ENCODE measurements at regions not wholly inside any gene's neighbourhood (a gene's known extent, or its start where the extent isn't known, plus 50 kb on each side); places are given as distances from the start of the nearest gene placed in this dataset.
"Not testable (repeated sequence)": the region's sequence is repeated elsewhere in the genome, so short reads cannot be mapped to it uniquely, and the experiment has no call there.

DNA sequence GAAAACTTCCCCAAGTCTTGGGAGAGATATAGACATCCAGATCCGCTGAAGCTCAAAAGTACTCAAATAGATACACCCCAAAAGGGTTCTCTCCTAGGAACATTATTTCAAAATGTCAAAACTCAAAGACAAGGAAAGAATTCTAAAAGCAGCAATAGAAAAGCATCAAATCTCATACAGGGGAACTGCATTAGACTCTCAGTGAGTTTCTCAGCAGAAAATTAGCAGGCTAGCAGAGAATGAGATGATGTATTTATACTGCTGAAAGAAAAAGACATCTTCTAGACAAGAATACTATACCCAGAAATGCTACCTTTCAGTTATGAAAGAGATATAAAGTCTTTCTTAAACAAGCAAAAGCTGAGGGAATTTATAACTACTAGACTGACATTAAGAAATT is 75.5 kb upstream of the RIMS1 start:
- Mint-ChIP-seq H3K36me3 (no peaks in the 10 kb centered on the region), H3K4me3 (no peak overlapping the region), H3K9me3 (peaks cover 5 to 15% (median 10%) of the 10 kb centered on the region in 7 donors), H3K27me3 (ENCODE audit: low read depth in 3 of 3) (no peaks in the 10 kb centered on the region), H3K4me1 (no peaks in the 10 kb centered on the region), H3K27ac (no peak overlapping the region)
- TF ChIP-seq, protein P1, sequence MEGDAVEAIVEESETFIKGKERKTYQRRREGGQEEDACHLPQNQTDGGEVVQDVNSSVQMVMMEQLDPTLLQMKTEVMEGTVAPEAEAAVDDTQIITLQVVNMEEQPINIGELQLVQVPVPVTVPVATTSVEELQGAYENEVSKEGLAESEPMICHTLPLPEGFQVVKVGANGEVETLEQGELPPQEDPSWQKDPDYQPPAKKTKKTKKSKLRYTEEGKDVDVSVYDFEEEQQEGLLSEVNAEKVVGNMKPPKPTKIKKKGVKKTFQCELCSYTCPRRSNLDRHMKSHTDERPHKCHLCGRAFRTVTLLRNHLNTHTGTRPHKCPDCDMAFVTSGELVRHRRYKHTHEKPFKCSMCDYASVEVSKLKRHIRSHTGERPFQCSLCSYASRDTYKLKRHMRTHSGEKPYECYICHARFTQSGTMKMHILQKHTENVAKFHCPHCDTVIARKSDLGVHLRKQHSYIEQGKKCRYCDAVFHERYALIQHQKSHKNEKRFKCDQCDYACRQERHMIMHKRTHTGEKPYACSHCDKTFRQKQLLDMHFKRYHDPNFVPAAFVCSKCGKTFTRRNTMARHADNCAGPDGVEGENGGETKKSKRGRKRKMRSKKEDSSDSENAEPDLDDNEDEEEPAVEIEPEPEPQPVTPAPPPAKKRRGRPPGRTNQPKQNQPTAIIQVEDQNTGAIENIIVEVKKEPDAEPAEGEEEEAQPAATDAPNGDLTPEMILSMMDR (IDR thresholded peaks at IDR 0.05) = no peak
- Histone ChIP-seq H3K4me3 (replicated peaks in 1 of 3; ENCODE audit: low read depth in 2 of 3, low read length in 3 of 3) (no peak overlapping the region), H3K36me3 (replicated peaks in 1 of 2; ENCODE audit: control insufficient read depth in 1 of 2, insufficient read depth in 2 of 2, low read length in 2 of 2) (no peaks in the 10 kb centered on the region), H3K27me3 (ENCODE audit: control insufficient read depth in 2 of 2, insufficient read depth in 2 of 2, low read length in 2 of 2) (no peaks in the 10 kb centered on the region), H3K27ac (ENCODE audit: low read depth in 1 of 2, low read length in 2 of 2) (no peak overlapping the region), H3K4me2 (replicated peaks; ENCODE audit: extremely low read depth, low read length, poor library complexity, severe bottlenecking) (no peak overlapping the region), H3K4me1 (ENCODE audit: control insufficient read depth in 1 of 2, insufficient read depth in 2 of 2, low read length in 2 of 2) (no peaks in the 10 kb centered on the region), H4K20me1 (ENCODE audit: insufficient read depth, low read length) (no peaks in the 10 kb centered on the region), H3K9me3 (replicated peaks in 1 of 2; ENCODE audit: control insufficient read depth in 1 of 2, insufficient read depth in 1 of 2, low read length in 2 of 2) (peaks cover 8% of the 10 kb centered on the region in 2 donors), H3K9ac (ENCODE audit: insufficient read depth, low read length, poor library complexity, severe bottlenecking) (no peak overlapping the region), H2AFZ (ENCODE audit: insufficient read depth, low read depth, low read length, poor library complexity, severe bottlenecking) (no peak overlapping the region), H3K79me2 (ENCODE audit: insufficient read depth, low read length) (no peaks in the 10 kb centered on the region)
- no peak for DNase-seq
- no CpG with 5 or more reads among the region's 1 CpG for WGBS (ENCODE audit: insufficient coverage)
- intact Hi-C loops (cut with micrococcal nuclease) = no loop called here

DNA sequence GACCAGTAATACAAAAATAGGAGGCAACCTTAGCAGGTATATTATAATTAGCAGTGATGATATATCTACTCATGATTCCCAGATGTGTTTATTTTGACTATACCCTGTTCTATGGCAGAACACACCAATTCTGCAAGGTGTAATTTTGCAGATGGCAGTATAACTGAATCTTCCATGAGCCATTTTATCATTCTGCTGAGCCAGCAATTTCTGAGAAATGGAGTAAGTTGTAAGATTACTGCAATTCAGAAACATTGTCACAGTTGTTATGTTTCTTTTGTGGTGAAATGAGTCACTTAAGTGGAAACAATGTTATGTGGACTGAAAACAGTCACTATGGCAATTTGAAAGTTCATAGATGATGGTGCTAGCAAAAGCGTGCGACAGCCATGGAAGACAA is 63.7 kb upstream of the RIMS1 start:
- Histone ChIP-seq H3K4me1 (ENCODE audit: control insufficient read depth in 1 of 2, insufficient read depth in 2 of 2, low read length in 2 of 2) (no peaks in the 10 kb centered on the region), H3K79me2 (ENCODE audit: insufficient read depth, low read length) (no peaks in the 10 kb centered on the region), H3K4me2 (replicated peaks; ENCODE audit: extremely low read depth, low read length, poor library complexity, severe bottlenecking) (no peak overlapping the region), H4K20me1 (ENCODE audit: insufficient read depth, low read length) (no peaks in the 10 kb centered on the region), H3K9me3 (replicated peaks in 1 of 2; ENCODE audit: control insufficient read depth in 1 of 2, insufficient read depth in 1 of 2, low read length in 2 of 2) (peaks cover 0 to 4% of the 10 kb centered on the region in 2 donors), H3K4me3 (replicated peaks in 1 of 3; ENCODE audit: low read depth in 2 of 3, low read length in 3 of 3) (no peak overlapping the region), H3K9ac (ENCODE audit: insufficient read depth, low read length, poor library complexity, severe bottlenecking) (no peak overlapping the region), H2AFZ (ENCODE audit: insufficient read depth, low read depth, low read length, poor library complexity, severe bottlenecking) (no peak overlapping the region), H3K27ac (ENCODE audit: low read depth in 1 of 2, low read length in 2 of 2) (no peak overlapping the region), H3K36me3 (replicated peaks in 1 of 2; ENCODE audit: control insufficient read depth in 1 of 2, insufficient read depth in 2 of 2, low read length in 2 of 2) (no peaks in the 10 kb centered on the region), H3K27me3 (ENCODE audit: control insufficient read depth in 2 of 2, insufficient read depth in 2 of 2, low read length in 2 of 2) (no peaks in the 10 kb centered on the region)
- Mint-ChIP-seq H3K9me3 (peaks cover 0 to 4% (median 2%) of the 10 kb centered on the region in 7 donors), H3K4me3 (no peak overlapping the region), H3K4me1 (no peaks in the 10 kb centered on the region), H3K27me3 (ENCODE audit: low read depth in 3 of 3) (peaks cover 0 to 1% (median 0%) of the 10 kb centered on the region in 3 donors), H3K27ac (no peak overlapping the region), H3K36me3 (no peaks in the 10 kb centered on the region)
- WGBS (ENCODE audit: insufficient coverage) = no CpG with 5 or more reads among the region's 2 CpGs
- DNase-seq = no peak
- intact Hi-C loops (cut with micrococcal nuclease) = no loop called here
- TF ChIP-seq, protein P1 (IDR thresholded peaks at IDR 0.05) = no peak

DNA sequence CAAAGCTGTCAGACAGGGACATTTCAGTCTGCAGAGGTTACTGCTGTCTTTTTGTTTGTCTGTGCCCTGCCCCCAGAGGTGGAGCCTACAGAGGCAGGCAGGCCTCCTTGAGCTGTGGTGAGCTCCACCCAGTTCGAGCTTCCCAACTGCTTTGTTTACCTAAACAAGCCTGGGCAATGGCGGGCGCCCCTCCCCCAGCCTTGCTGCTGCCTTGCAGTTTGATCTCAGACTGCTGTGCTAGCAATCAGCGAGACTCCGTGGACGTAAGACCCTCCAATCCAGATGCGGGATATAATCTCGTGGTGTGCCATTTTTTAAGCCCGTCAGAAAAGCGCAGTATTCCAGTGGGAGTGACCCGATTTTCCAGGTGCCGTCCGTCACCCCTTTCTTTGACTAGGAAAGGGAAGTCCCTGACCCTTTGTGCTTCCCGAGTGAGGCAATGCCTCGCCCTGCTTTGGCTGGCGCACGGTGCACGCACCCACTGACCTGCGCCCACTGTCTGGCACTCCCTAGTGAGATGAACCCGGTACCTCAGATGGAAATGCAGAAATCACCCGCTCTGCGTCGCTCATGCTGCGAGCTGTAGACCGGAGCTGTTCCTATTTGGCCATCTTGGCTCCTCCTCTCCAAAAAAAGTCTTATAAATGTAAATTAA is 54.1 kb upstream of the RIMS1 start:
- peaks cover 0 to 12% of the 10 kb centered on the region in 2 donors for H3K9me3 ChIP-seq (replicated peaks in 1 of 2; ENCODE audit: control insufficient read depth in 1 of 2, insufficient read depth in 1 of 2, low read length in 2 of 2)
- H3K4me2 ChIP-seq (replicated peaks; ENCODE audit: extremely low read depth, low read length, poor library complexity, severe bottlenecking); H3K27me3 ChIP-seq (ENCODE audit: control insufficient read depth in 2 of 2, insufficient read depth in 2 of 2, low read length in 2 of 2); H3K79me2 ChIP-seq (ENCODE audit: insufficient read depth, low read length); H4K20me1 ChIP-seq (ENCODE audit: insufficient read depth, low read length); H3K27ac Mint-ChIP-seq; DNase-seq; H3K27ac ChIP-seq (ENCODE audit: low read depth in 1 of 2, low read length in 2 of 2); H2AFZ ChIP-seq (ENCODE audit: insufficient read depth, low read depth, low read length, poor library complexity, severe bottlenecking); intact Hi-C loops (cut with micrococcal nuclease); H3K36me3 ChIP-seq (replicated peaks in 1 of 2; ENCODE audit: control insufficient read depth in 1 of 2, insufficient read depth in 2 of 2, low read length in 2 of 2); H3K9ac ChIP-seq (ENCODE audit: insufficient read depth, low read length, poor library complexity, severe bottlenecking); H3K4me1 ChIP-seq (ENCODE audit: control insufficient read depth in 1 of 2, insufficient read depth in 2 of 2, low read length in 2 of 2); H3K36me3 Mint-ChIP-seq; H3K27me3 Mint-ChIP-seq (ENCODE audit: low read depth in 3 of 3); H3K4me1 Mint-ChIP-seq; H3K4me3 ChIP-seq (replicated peaks in 1 of 3; ENCODE audit: low read depth in 2 of 3, low read length in 3 of 3); H3K4me3 Mint-ChIP-seq: not testable (repeated sequence)
- H3K9me3 Mint-ChIP-seq = peaks cover 4 to 21% (median 10%) of the 10 kb centered on the region in 7 donors
- 94% methylated on average over 14 of the region's 25 CpGs for WGBS (ENCODE audit: insufficient coverage)

All from CD14-positive monocyte (primary cell).